GM18858 (cell line): ENCODE measurements at regions not wholly inside any gene's neighbourhood (a gene's known extent, or its start where the extent isn't known, plus 50 kb on each side); places are given as distances from the start of the nearest gene placed in this dataset.
"Not testable (repeated sequence)": the region's sequence is repeated elsewhere in the genome, so short reads cannot be mapped to it uniquely, and the experiment has no call there.

Experiments used
- ATAC-seq: cut with Tn5 transposase; IDR thresholded peaks from one replicate; pipeline ENCODE4 v1.9.1; 2021; ENCODE audit not compliant: unreplicated experiment

DNA sequence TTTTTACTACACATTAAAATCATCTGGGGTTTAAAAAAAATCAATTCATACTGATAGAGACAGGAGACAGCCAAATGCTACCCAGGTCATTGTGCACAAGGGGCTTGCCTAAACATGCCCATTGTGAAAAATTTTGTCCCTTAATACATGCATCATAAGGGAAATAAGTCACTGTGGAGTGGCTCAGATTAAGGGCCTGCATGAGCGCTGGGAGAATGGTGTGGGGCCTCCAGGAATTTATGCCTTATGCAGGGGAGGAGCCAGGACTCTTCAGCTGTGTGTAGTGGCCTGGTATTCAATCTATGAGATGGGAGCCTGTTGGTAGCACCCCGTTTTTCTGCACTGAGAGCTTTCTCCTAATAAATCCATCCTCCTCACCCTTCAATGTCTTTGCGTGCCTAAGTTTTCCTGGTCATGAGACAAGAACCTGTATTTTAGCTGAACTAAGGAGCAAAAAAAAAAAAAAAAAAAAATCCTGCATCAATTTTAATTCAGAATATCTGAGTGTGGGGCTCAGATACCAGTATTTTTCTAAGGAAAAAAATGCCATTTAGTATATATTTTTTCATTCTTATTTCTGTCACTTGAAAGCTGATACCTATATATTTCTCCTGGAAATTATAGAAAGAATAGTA is 997.6 kb upstream of the ATXN8OS start:
- no peak for ATAC-seq

- no peak for ATAC-seq
Observed at GRCh38 chr13:69108486-69108885, 999.1 kb upstream of the ATXN8OS start.

- no peak for ATAC-seq
Observed at GRCh38 chr13:69107436-69107835, 1000.2 kb upstream of the ATXN8OS start.

GRCh38 chr13:69101841-69102240 is 1005.8 kb upstream of the ATXN8OS start:
- no peak for ATAC-seq

DNA sequence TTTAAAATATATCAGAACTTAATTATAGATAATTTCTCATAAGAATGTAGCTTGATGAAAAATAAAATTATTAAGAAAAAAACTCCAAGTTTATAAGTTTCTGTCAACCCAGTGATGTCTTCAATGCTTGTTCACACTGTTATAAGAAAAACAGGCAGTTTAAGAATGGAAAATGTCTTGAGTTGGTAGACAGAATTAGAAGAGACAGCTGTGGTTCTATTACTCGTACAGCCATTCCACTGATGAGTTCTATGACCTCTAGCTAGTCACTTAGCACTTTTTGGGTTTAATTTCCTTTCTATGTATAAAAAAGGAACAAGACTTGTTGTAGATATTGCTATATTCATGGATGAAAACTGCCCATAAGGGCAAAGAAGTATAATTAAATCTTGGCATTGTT is 1013.1 kb upstream of the ATXN8OS start:
- ATAC-seq: no peak

DNA sequence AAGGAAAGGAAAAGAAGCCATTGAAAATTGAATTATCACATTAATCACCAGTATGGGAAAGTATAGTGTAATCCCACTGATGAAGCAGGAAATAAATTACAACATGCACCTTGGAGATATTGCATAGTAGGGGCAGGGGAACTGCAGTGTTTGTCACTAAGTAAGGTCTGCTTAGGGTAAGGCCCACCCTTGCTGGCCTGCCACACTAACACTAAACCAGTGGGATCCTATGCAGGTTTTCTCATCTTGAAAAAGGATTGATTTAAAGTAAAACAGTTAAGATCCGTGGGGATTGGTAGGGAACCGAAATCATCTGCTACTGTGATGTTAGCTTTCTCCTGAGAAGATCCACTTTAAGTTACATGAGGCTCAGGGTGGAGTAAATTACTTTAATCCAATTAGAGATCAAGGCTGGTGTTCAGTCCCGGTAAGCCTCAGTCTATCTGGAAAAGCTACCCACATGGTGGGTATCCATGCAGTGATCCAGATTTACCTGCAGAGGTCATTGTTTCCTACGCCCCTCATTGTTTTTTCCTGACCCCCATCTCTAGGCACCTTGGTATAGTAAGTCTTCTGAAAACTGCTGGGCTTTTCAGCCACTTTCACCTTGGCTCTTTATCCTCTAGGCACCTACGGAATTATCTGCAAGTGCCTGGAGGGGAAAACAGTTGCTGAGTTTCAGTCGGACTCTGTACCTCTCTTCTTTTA is 1014.9 kb upstream of the ATXN8OS start:
- ATAC-seq: no peak

DNA sequence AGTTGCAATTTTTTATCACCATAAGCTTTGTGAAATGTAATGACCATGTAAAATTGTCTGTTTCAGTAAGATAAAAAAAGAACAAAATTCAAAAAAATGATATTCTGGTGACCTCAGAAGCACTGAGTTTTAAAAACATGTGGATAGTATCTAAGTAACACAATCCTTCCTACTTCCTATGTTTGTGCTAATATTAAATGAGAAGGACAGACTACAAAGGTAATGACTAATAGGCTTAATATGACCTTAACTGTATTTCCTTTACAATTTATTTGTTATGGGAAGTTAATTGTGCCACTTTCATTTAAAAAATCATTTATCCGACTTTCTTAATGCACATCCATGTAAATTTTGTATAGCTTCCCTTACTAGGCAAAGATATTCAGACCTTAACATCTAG is 1030.4 kb upstream of the ATXN8OS start:
- ATAC-seq: no peak

DNA sequence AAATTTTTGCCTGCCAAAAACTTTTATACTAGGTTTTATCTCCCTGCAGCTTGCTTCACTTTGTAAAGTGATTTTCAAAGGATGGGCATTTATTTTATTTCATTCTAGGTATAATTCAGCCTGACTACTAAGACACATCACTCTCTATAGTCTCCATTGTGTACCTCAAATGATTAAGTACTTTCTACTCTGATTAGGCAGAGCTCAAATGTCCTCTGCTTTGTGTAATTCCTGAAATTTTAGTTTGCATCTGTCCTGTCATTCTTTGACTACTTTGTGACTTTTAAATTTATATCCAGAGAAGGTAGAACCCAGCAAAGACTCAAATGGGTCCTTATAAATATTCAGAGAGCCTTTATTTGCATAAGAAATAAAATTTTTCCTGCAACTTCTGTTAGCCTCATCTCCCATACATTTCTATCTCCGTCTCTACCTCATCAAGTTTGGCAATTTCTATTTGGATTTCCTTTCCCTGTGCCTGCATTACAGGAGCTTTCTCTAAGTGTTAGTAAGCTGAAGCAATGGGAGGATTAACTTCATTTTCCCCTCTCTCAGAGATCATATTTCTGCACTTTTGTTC is 1038.0 kb upstream of the ATXN8OS start:
- ATAC-seq: no peak

GRCh38 chr13:69050696-69051095 is 1056.9 kb upstream of the ATXN8OS start:
- no peak for ATAC-seq

DNA sequence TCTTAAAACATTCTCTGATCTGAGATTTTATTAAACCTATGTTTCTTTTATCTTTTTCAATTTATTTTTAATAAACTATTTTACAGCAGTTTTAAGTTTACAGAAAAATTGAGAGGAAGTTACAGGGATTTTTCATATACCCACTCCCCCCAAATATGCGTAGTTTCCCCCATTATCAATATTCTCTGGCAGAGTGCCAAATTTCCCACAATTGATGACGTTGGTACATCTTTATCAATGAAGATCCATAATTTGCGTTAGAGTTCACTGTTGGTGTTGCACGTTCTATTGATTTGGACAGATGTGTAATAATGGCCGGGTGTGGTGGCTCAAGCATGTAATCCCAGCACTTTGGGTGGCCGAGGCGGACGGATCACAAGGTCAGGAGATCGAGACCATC is 1063.0 kb upstream of the ATXN8OS start:
- no peak for ATAC-seq

DNA sequence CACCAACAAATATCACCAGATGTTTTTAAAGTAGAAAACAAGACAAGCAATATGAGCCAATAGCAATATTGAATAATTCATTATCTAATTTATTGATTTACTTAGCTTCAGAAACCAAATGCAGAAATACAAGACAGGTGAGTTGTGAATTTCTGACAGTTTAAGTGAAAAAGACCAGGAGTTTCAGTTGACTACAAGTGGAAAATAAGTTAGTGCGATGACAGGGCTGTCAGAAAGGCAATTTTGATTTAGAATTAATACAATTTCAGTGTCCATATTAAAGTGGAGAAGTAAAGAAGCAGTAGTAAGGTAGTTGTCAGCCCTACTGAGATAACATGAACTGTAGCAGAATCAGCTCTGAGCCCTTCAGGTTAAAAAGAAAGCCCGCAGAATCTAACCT is 1066.7 kb upstream of the ATXN8OS start:
- no peak for ATAC-seq

- ATAC-seq: no peak
Observed at GRCh38 chr13:69035771-69036170, 1071.9 kb upstream of the ATXN8OS start.

GRCh38 chr13:69028936-69029335 is 1078.7 kb upstream of the ATXN8OS start:
- no peak for ATAC-seq

GRCh38 chr13:69020120-69020519 is 1087.5 kb upstream of the ATXN8OS start:
- ATAC-seq: no peak

DNA sequence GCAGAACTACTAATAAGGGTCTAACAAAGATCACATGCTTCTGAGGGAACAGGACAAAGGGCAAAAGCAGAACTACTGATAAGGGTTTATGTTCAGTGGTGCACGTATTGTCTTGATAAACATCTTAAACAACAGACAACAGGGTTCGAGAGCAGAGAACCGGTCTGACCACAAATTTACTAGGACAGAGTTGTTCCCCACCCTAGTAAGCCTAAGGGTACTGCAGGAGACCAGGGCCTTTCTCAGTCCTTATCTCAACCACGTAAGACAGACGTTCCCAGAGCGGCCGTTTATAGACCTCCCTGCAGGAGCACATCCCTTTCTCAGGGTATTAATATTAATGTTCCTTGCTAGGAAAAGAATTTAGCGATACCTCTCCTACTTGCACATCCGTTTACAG is 1089.5 kb upstream of the ATXN8OS start:
- ATAC-seq: not testable (repeated sequence)

- no peak for ATAC-seq
Observed at GRCh38 chr13:69010789-69011188, 1096.8 kb upstream of the ATXN8OS start.

DNA sequence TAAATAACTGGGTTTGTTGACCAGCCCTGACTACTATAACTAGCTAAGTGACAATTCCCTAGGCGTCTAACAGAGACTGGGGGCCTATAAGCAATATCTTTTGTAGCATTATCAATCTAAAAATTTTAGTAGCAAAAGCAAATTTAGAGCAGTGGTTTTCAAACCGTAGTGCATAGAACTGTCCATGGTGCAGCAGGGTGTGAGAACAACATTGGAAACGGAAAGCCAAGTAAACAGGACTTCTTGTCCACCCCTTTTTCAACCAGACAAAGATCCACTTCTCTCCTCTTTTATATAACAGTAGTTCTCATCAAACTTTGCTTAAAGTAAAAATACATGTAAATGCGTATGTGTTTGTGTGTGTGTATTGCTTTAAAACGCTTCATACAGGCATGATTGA is 1099.1 kb upstream of the ATXN8OS start:
- ATAC-seq: no peak

GRCh38 chr13:68998056-68998455 is 1109.6 kb upstream of the ATXN8OS start:
- ATAC-seq: no peak

DNA sequence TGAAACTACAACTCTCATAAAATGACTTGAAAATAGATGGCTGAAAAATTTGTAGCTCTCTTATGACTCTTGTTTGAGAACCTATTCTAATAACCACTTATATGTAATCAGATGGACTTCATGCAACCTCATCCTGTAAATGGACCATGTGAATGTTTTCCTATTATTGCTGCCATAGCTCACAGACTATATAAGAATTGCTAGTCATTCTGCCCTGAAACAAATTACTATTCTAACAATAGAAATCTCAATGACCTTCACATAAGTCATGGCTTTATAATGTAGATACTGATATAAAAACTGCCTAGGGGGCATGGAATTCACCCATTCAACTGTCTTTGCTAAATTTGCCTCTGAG is 1111.0 kb upstream of the ATXN8OS start:
- ATAC-seq: no peak

- no peak for ATAC-seq
Observed at GRCh38 chr13:68995972-68996667, 1111.5 kb upstream of the ATXN8OS start.

DNA sequence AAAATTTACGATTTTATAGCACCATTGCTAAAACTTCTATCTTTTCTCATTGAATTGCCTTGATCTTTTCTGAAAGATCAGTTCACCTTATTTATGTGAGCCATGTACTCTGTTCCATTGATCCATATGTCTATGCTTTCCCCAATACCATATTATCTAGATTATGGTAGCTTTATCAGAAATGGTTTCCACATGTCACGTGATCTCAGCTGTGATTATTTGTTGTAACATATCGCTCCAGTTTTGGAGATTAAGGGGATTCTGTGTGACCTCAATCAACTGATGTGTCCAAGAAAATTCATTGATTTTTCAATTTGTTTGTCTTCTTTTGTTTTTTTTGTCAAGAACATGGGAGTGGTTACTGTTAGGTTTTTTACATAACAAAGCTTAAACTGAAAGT is 1114.5 kb upstream of the ATXN8OS start:
- ATAC-seq: no peak

DNA sequence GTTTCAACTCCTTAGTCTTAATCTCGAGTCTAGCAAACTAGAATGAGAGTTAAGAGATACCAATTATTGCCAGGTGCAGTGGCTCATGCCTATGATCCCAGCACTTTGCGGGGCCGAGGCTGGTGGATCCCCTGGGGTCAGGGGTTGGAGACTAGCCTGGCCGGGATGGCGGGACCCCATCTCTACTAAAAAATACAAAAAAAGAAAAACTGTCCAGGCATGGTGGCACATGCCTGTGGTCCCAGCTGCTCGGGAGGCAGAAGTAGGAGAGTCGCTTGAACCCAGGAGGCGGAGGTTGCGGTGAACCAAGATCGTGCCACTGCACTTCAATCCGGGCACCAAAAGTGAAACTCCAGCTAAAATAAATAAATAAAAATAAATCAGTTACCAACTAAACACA is 1119.5 kb upstream of the ATXN8OS start:
- ATAC-seq: no peak
